Astrocyte of the cerebellum (primary cell): ENCODE measurements at regions not wholly inside any gene's neighbourhood (a gene's known extent, or its start where the extent isn't known, plus 50 kb on each side); places are given as distances from the start of the nearest gene placed in this dataset.

Source experiments
- DNase-seq: peaks from one replicate; pipeline ENCODE4 v3.0.0-alpha.2; 2011; ENCODE audit warnings: low read depth
- H3K4me3 ChIP-seq: 2 replicates; pipeline ENCODE4 v1.5.1; 2011; ENCODE audit warnings: mild to moderate bottlenecking, low read depth, low read length, moderate library complexity
- CTCF ChIP-seq: IDR thresholded peaks from 2 replicates; pipeline ENCODE4 v1.5.1; 2012; ENCODE audit warnings: low read length, low read depth, moderate library complexity, mild to moderate bottlenecking; ENCODE audit errors: missing control alignments
- in situ Hi-C: cut with HindIII; loops from 2 replicates; pipeline ENCODE4 v1.10.0; 2017; ENCODE audit warnings: low sequenced_read_pairs

- peak; percentile 38 for TF ChIP-seq CTCF
- DNase-seq, result no peak
- H3K4me3 ChIP-seq, result no peak overlapping the region
- in situ Hi-C loops, result no loop called here
These were observed 65.7 kb upstream of the FGF13 start for GRCh38 chrX:138777230-138777629.

DNA sequence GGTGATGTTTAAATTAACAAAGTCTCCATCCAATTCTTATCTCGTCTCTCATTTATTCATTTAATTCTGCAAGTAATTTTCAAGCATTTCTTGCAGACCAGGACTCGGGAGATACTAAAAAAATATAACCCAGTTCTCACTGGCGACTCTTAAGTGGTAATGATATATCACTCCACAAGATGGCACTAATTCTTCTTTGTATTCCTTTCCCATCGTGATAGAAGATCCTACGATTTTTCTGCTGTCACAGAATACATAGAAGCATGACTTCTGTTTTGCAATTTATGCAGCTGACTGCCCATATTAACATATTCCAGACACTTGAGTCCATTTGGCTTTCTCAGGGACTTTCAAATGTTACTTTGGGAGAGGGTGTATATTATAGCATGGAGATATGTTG is 64.0 kb upstream of the FGF13 start:
- TF ChIP-seq CTCF, result peak; percentile 20
- DNase-seq, result peak; percentile 12
- in situ Hi-C loops, result no loop called here
- no peak overlapping the region for H3K4me3 ChIP-seq

DNA sequence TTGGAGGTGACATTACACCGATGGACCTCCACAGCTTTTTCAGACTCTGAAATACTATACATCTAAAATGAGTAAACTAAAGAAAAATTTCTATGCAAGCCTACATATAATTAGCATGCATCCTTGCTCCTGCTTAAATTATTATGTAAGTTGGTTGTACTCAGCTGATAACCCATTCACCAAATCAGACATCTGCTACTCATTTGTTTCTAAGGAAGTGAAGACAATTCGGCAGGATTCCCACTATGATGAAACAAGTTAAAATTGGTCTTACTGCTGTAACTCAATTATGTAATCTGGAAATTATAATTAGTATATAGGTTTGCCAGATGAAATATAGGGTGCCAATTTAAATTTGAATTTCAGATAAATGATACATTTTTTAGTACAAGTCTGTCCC is 59.5 kb upstream of the FGF13 start:
- no peak for DNase-seq
- in situ Hi-C loops, result no loop called here
- H3K4me3 ChIP-seq, result no peak overlapping the region
- no peak for TF ChIP-seq CTCF

DNA sequence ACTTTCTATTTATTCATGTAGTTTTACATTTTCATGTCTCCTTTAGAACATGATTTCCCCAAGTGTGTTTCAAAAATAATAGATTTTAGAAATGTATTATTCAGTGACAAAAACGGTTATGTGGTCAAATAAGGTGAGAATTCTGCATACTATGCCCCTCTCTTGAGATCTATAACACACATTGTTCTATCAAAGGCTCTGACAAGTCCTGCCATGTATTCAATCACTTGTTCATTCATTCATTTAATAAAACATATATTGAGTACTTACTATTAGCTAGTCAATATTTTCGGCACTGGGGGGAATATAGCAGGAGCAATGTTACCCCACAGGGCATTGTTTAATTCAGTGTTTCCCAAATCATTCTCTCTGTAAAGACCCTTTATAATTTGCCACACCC is 58.4 kb upstream of the FGF13 start:
- in situ Hi-C loops, result no loop called here
- TF ChIP-seq CTCF, result no peak
- H3K4me3 ChIP-seq, result no peak overlapping the region
- no peak for DNase-seq

DNA sequence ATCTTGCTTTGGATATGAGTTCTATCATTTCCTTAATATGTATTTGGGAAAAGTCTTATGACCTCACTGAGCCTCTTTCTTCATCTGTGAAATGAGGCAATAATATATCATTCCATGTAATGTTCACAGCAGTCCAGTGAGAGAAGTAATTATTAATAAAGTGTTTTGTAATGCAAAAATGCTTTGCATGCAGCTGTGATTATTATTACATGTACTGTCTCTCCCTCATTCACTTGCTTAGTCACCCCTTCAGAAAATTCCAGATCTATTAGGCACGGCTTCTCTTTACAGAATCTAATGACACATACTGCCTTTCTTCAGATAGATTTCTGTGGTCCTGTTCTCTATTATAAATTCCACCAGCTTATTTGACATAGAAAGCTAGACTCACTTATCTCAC is 53.5 kb upstream of the FGF13 start:
- no peak for TF ChIP-seq CTCF
- in situ Hi-C loops, result no loop called here
- DNase-seq, result peak; percentile 15

DNA sequence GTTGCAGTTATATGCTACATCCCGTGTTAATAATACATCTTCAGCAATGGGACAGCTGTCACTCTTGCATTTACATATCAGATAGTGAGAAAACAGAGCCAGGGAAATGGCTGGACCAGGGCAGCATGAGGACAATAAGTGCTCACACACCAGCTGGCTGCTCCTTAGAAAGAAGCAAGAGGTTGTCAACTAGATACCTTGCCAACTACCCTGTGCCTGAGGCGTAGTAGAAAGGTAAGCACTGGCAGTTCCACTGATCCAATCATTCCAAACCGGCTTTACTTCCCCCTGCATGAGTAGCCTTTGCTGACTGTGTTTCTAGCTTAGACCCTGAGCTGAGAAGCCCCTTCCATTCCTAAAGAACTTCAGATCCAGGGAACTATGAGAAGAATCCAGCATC is 52.2 kb upstream of the FGF13 start:
- in situ Hi-C loops, result no loop called here
- TF ChIP-seq CTCF, result no peak
- DNase-seq, result no peak
- no peak overlapping the region for H3K4me3 ChIP-seq

More for the DNA sequence above, 53.5 kb upstream of the FGF13 start:
- H3K4me3 ChIP-seq, result no peak overlapping the region

GRCh38 chrX:138761380-138761779 is 49.9 kb upstream of the FGF13 start:
- in situ Hi-C loops, result no loop called here
- TF ChIP-seq CTCF, result no peak
- H3K4me3 ChIP-seq, result no peak overlapping the region
- DNase-seq, result no peak
